Thyroid gland (tissue), 4 donors: ENCODE measurements at regions not wholly inside any gene's neighbourhood (a gene's known extent, or its start where the extent isn't known, plus 50 kb on each side); places are given as distances from the start of the nearest gene placed in this dataset.

Experiments
- CTCF ChIP-seq, 6 experiments: fragments of 200-600 bp in 3 of 6; fragments of 450-650 bp in 3 of 6; sonication (generic) in 3 of 6; IDR thresholded peaks; one replicate each; pipeline ENCODE4 v1.5.1; 2016 to 2019; ENCODE audit warnings: antibody characterized with exemption in 6 of 6, mild to moderate bottlenecking in 2 of 6, inconsistent platforms in 1 of 6, moderate library complexity in 1 of 6
- POLR2A ChIP-seq, 2 donors: fragments of 450-650 bp; IDR thresholded peaks; one replicate each; pipeline ENCODE4 v1.6.1; 2017; ENCODE audit warnings: antibody characterized with exemption in 2 of 2, mild to moderate bottlenecking in 2 of 2, moderate library complexity in 1 of 2

- TF ChIP-seq CTCF (IDR thresholded peaks at IDR 0.05) = no peak
- TF ChIP-seq POLR2A (IDR thresholded peaks at IDR 0.05) = no peak
Observed at GRCh38 chr2:53093355-53093754, 674.2 kb upstream of the CHAC2 start.
